Activated CD4-positive, alpha-beta memory T cell treated with anti-CD3 and anti-CD28 coated beads, Interleukin-2, amount 10 ng/mL, durations not matched to agents 7 days and 5 days (primary cell): ENCODE measurements at regions not wholly inside any gene's neighbourhood (a gene's known extent, or its start where the extent isn't known, plus 50 kb on each side); places are given as distances from the start of the nearest gene placed in this dataset.

Source experiments
- CTCF ChIA-PET: fragments of 350-600 bp; sonication (Branson Sonifier 250); formaldehyde crosslinking; loops from one replicate; lab custom pipeline; 2021; ENCODE audit warnings: antibody characterized with exemption, inconsistent platforms; lab: Charles Lee
- POLR2A ChIA-PET: fragments of 350-600 bp; sonication (Branson Sonifier 250); formaldehyde crosslinking; loops from one replicate; lab custom pipeline; 2021; ENCODE audit warnings: antibody characterized with exemption; lab: Charles Lee
- DNase-seq: peaks from one replicate; pipeline ENCODE4 v3.0.0-alpha.2; 2020
- H3K27ac Mint-ChIP-seq: one replicate; pipeline ENCODE4 v1.8.0; 2021; ENCODE audit warnings: mild to moderate bottlenecking, mixed read lengths
- H3K27me3 Mint-ChIP-seq: one replicate; pipeline ENCODE4 v1.8.0; 2021; ENCODE audit warnings: mixed read lengths
- H3K36me3 Mint-ChIP-seq: one replicate; pipeline ENCODE4 v1.8.0; 2021; ENCODE audit warnings: low read depth, mixed read lengths
- H3K4me1 Mint-ChIP-seq: one replicate; pipeline ENCODE4 v1.8.0; 2021; ENCODE audit warnings: mixed read lengths
- H3K4me3 Mint-ChIP-seq: one replicate; pipeline ENCODE4 v1.8.0; 2021; ENCODE audit warnings: mild to moderate bottlenecking, mixed read lengths
- H3K9me3 Mint-ChIP-seq: one replicate; pipeline ENCODE4 v1.8.0; 2021; ENCODE audit warnings: mixed read lengths

DNA sequence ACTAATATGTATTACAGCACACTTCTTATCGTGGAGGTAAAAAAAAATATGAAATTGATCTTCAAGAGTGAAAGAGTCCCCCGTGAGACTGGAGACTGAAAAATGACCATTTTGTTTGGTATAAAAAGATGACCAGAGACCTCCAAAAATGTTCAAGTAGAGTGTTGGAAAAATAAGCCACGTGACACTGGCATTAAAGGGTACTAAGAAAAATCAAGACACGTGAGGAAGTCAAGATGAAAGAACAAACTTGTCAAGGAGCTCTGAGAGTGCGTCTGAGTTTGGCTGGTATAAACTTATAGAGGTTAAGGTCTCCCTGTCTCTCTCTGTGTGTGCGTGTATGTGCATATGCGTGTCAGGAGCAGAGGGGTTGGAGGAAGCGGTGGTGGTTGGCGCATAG lies 362.7 kb upstream of the COBL start:
- peaks cover 16% of the 10 kb centered on the region for H3K9me3 Mint-ChIP-seq
- H3K4me1 Mint-ChIP-seq, result no peaks in the 10 kb centered on the region
- H3K27ac Mint-ChIP-seq, result no peak overlapping the region
- no peak overlapping the region for H3K4me3 Mint-ChIP-seq
- DNase-seq, result no peak
- H3K27me3 Mint-ChIP-seq, result no peaks in the 10 kb centered on the region
- H3K36me3 Mint-ChIP-seq, result no peaks in the 10 kb centered on the region
- ChIA-PET POLR2A (no interaction called here), CTCF (no interaction called here)

- Mint-ChIP-seq H3K9me3 (peaks cover 7% of the 10 kb centered on the region), H3K27me3 (no peaks in the 10 kb centered on the region), H3K27ac (no peak overlapping the region), H3K36me3 (no peaks in the 10 kb centered on the region), H3K4me1 (no peaks in the 10 kb centered on the region), H3K4me3 (no peak overlapping the region)
- no peak for DNase-seq
- POLR2A ChIA-PET, result no interaction called here
- CTCF ChIA-PET, result no interaction called here
Measured at GRCh38 chr7:51666751-51667150, 350.1 kb upstream of the COBL start.

DNA sequence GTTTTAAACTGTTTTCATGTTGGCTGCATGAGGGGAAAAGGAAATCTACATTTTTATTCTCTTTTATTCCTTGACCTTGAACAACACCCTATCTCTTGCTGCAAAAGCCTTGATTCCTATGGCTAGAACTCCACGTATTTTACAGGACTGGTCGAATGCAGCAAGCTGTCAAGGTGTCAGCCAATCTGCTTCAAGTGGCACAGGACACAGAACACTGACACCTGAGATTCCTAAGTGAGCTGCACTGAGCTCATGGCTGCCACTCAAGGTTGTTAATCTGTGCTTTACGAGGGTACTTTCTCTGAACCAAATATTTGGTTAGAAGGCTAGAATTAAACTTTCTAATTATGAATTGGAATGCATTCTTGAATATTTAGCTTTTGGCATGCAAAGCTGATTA lies 349.7 kb upstream of the COBL start:
- ChIA-PET CTCF (no interaction called here), POLR2A (no interaction called here)
- Mint-ChIP-seq H3K27me3 (no peaks in the 10 kb centered on the region), H3K4me3 (no peak overlapping the region), H3K9me3 (peaks cover 7% of the 10 kb centered on the region), H3K4me1 (no peaks in the 10 kb centered on the region), H3K27ac (no peak overlapping the region), H3K36me3 (no peaks in the 10 kb centered on the region)
- DNase-seq, result no peak

- Mint-ChIP-seq H3K4me3 (no peak overlapping the region), H3K4me1 (no peaks in the 10 kb centered on the region), H3K9me3 (peaks cover 7% of the 10 kb centered on the region), H3K36me3 (no peaks in the 10 kb centered on the region), H3K27ac (no peak overlapping the region), H3K27me3 (no peaks in the 10 kb centered on the region)
- DNase-seq, result no peak
- CTCF ChIA-PET, result no interaction called here
- POLR2A ChIA-PET, result no interaction called here
Measured at GRCh38 chr7:51665045-51665780, 348.6 kb upstream of the COBL start.

GRCh38 chr7:51660516-51660915 lies 343.9 kb upstream of the COBL start:
- Mint-ChIP-seq H3K36me3 (no peaks in the 10 kb centered on the region), H3K27me3 (no peaks in the 10 kb centered on the region), H3K4me1 (no peaks in the 10 kb centered on the region), H3K4me3 (no peak overlapping the region), H3K27ac (no peak overlapping the region), H3K9me3 (peaks cover 5% of the 10 kb centered on the region)
- no peak for DNase-seq
- ChIA-PET POLR2A (no interaction called here), CTCF (no interaction called here)

DNA sequence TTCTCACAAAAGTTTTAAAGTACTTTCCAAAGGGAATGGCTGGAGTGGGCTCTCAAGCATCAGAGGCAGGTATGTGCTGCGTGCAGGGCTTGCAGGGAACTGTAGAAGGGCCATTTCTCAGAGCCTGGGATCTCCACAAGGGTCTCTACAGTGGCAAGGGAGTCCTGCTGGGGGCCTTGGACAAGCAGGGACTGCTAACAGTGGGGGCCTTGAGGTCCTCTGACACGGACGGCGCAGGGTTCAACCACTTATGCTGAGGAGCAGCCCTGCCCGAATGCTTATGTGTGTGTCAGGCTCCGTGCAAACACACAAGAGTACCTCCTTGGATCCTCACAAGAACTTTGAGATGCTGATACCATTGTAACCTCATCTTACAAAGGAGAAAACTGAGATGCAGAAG lies 342.1 kb upstream of the COBL start:
- Mint-ChIP-seq H3K27ac (no peak overlapping the region), H3K4me3 (no peak overlapping the region), H3K36me3 (no peaks in the 10 kb centered on the region), H3K4me1 (no peaks in the 10 kb centered on the region), H3K9me3 (no peaks in the 10 kb centered on the region), H3K27me3 (no peaks in the 10 kb centered on the region)
- DNase-seq, result no peak
- ChIA-PET POLR2A (no interaction called here), CTCF (no interaction called here)

DNA sequence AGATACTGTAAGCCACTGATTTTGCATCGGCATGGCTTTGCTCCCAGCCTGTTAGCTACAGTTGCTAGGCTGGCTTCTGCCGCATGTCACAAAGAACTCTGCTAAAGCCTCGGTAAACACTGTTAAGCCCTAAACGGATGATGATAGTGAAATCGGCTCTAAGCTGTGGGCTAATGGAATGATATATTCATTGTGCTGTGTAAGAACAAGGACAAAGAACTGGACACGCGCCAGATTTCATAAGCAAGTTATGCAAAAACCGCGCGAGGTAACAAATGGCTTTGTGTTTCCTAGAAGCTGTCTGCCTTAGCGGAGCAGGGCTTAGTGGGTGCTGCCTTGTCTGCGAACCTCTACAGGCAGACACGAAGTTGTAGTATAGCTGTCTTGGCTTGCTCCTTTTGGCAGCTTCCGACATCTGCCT lies 331.3 kb upstream of the COBL start:
- Mint-ChIP-seq H3K27me3 (no peaks in the 10 kb centered on the region), H3K4me3 (no peak overlapping the region), H3K36me3 (no peaks in the 10 kb centered on the region), H3K4me1 (no peaks in the 10 kb centered on the region), H3K9me3 (peaks cover 13% of the 10 kb centered on the region), H3K27ac (no peak overlapping the region)
- POLR2A ChIA-PET, result no interaction called here
- DNase-seq, result no peak
- CTCF ChIA-PET, result no interaction called here

GRCh38 chr7:51647486-51647885 lies 330.9 kb upstream of the COBL start:
- DNase-seq, result no peak
- no peak overlapping the region for H3K4me3 Mint-ChIP-seq
- CTCF ChIA-PET, result no interaction called here
- no peaks in the 10 kb centered on the region for H3K36me3 Mint-ChIP-seq
- H3K27me3 Mint-ChIP-seq, result no peaks in the 10 kb centered on the region
- peaks cover 13% of the 10 kb centered on the region for H3K9me3 Mint-ChIP-seq
- POLR2A ChIA-PET, result no interaction called here
- no peak overlapping the region for H3K27ac Mint-ChIP-seq
- H3K4me1 Mint-ChIP-seq, result no peaks in the 10 kb centered on the region

GRCh38 chr7:51645702-51646298 lies 329.2 kb upstream of the COBL start:
- CTCF ChIA-PET, result no interaction called here
- DNase-seq, result no peak
- H3K36me3 Mint-ChIP-seq, result no peaks in the 10 kb centered on the region
- H3K27ac Mint-ChIP-seq, result no peak overlapping the region
- POLR2A ChIA-PET, result no interaction called here
- H3K4me1 Mint-ChIP-seq, result no peaks in the 10 kb centered on the region
- H3K4me3 Mint-ChIP-seq, result no peak overlapping the region
- H3K27me3 Mint-ChIP-seq, result no peaks in the 10 kb centered on the region
- peaks cover 11% of the 10 kb centered on the region for H3K9me3 Mint-ChIP-seq

GRCh38 chr7:51645255-51645654 lies 328.6 kb upstream of the COBL start:
- Mint-ChIP-seq H3K9me3 (peaks cover 11% of the 10 kb centered on the region), H3K27ac (no peak overlapping the region), H3K4me1 (no peaks in the 10 kb centered on the region), H3K27me3 (no peaks in the 10 kb centered on the region), H3K4me3 (no peak overlapping the region), H3K36me3 (no peaks in the 10 kb centered on the region)
- DNase-seq, result no peak
- ChIA-PET POLR2A (no interaction called here), CTCF (no interaction called here)

DNA sequence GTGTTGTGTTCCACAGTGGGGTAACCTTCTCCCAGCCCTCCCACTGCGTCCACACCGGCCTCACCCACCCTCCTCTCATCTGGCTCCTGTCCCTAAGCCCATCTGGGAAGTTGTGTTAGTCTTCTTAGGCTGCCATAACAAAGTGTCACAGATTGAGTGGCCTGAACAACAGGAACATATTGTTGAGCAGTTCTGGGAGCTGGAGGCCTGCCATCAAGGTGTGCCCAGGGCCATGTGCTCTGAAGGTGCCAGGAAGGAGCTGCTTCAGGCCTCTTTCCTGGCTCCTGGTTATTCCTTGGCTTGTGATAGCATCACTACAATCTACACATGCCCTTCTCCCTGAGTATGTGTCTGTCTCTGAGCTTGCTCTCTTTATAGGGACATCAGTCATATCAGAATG lies 327.6 kb upstream of the COBL start:
- Mint-ChIP-seq H3K27me3 (no peaks in the 10 kb centered on the region), H3K4me1 (no peaks in the 10 kb centered on the region), H3K9me3 (peaks cover 11% of the 10 kb centered on the region), H3K36me3 (no peaks in the 10 kb centered on the region), H3K27ac (no peak overlapping the region), H3K4me3 (no peak overlapping the region)
- CTCF ChIA-PET, result no interaction called here
- POLR2A ChIA-PET, result no interaction called here
- DNase-seq, result no peak

DNA sequence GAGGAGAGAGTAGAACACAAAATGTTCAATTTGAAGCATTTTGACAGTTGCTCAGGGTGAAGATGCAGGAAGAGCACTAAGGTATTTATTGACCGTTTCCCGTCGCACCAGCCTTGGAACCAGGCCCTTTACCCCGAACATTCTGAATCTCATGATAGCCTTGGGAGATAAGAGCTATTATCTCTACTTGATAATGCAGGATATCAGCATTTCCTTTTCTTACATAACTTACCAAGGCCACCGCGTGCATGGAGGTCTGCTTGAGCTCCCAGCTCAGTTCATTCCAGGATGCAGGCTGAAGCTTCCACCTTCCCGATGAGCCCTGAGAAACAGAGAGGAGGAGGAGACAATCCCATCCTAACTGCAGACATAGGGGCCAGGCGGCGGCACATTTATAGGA lies 324.2 kb upstream of the COBL start:
- Mint-ChIP-seq H3K36me3 (no peaks in the 10 kb centered on the region), H3K4me3 (no peak overlapping the region), H3K9me3 (peaks cover 11% of the 10 kb centered on the region), H3K27ac (no peak overlapping the region), H3K27me3 (no peaks in the 10 kb centered on the region), H3K4me1 (no peaks in the 10 kb centered on the region)
- POLR2A ChIA-PET, result no interaction called here
- DNase-seq, result no peak
- CTCF ChIA-PET, result no interaction called here

DNA sequence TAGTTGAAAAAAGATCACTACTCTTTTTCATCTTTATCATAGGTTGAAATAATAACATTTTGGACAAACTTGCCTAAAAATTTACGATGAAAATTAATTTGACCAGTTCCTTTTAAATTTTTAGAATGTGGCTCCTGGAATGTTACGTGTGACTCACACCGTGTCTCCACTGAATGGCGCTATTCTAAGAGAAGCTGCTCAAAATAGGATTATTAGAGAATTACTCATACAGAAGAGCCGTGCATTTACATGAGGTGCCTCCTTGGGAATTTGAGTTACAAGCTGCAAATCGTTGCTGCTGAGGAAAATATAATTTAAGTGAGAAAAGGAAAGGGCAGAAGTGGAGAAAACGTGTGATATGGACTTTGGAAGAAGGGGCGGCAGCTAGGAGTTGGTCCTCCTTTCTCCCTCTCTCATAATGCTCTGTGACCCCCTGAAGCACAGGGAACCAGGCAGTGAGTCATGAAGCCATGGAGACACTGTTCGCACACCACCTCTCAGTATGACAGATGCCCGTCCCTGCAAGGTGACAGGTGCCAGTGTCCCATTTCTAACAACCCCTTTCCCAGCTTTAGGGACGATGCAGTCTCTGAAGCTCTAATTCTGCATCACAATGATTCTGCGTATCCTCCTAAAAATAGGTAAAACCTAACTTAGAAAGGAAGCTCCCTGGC lies 323.2 kb upstream of the COBL start:
- CTCF ChIA-PET, result no interaction called here

GRCh38 chr7:51636503-51636902 lies 319.9 kb upstream of the COBL start:
- Mint-ChIP-seq H3K27ac (no peak overlapping the region), H3K9me3 (peaks cover 13% of the 10 kb centered on the region), H3K4me3 (no peak overlapping the region), H3K36me3 (no peaks in the 10 kb centered on the region), H3K4me1 (no peaks in the 10 kb centered on the region), H3K27me3 (no peaks in the 10 kb centered on the region)
- DNase-seq, result no peak
- POLR2A ChIA-PET, result no interaction called here
- CTCF ChIA-PET, result no interaction called here

More for the DNA sequence above, 323.2 kb upstream of the COBL start:
- Mint-ChIP-seq H3K4me1 (no peaks in the 10 kb centered on the region), H3K27me3 (no peaks in the 10 kb centered on the region), H3K27ac (no peak overlapping the region), H3K4me3 (no peak overlapping the region), H3K9me3 (peaks cover 13% of the 10 kb centered on the region), H3K36me3 (no peaks in the 10 kb centered on the region)
- POLR2A ChIA-PET, result no interaction called here
- no peak for DNase-seq
